ENCODE measurements at regions not wholly inside any gene's neighbourhood (a gene's known extent, or its start where the extent isn't known, plus 50 kb on each side); places are given as distances from the start of the nearest gene placed in this dataset.

DNA sequence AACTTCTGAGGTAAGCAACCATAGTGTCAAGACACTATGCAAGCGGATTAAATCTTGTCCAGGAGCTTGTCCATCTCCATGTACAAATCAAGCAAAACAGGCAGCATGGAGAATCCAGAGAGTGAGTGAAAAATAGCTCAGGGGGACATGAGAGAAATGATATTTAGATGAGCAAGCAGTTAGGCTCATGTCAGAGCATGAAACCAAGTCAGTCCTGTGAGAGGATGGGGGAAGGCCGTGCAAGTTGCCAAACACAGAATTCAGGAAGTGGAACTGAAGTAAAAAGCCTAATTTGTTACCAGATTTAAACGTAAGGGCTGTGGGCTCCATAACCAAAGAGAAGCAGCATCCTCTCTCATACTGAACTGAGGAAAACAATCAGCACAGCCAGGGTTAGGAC lies 995.9 kb downstream of the MCTP2 start:
- H2AFZ ChIP-seq (ENCODE audit: low read length) = no peak overlapping the region
- H4K20me1 ChIP-seq (ENCODE audit: control insufficient read depth, extremely low read depth, insufficient read depth, low read length) = no peaks in the 10 kb centered on the region
- H3K4me1 ChIP-seq (ENCODE audit: control insufficient read depth, extremely low read depth, insufficient read depth, low read length) = no peaks in the 10 kb centered on the region

DNA sequence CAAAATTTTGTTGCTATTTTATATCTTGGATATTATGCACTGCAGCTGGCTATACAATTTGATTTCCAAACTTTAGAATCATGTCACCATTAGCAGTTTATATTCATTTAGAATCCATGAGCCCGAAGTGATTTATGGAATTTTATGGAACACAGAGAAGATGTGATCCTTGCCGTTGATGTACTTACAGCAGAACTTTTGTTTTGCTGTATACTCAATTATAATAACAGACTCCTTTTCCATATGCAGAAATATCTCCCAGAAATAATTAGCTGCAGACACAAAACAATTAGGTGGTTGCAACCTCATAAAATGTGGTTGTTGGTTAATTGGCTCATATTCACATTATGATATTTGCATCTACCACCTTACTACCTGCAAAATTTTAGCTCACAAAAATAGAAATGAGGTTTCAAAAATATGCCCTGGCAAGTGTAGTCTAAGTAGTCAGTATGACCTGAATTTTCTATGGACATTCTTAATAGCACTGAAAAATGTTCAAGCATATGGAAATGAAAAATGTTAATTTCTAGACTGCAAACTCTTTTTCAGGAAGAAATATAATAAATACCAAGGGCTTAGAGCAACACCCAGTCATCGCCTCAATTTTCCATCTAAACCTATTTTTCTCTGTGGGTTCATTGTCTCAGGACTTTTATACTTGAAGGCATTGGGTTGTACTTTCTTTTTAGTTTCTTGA lies 997.6 kb downstream of the MCTP2 start:
- H3K79me2 ChIP-seq (ENCODE audit: control insufficient read depth, insufficient read depth, low read length) = no peaks in the 10 kb centered on the region
- no peaks in the 10 kb centered on the region for H3K36me3 ChIP-seq (ENCODE audit: control insufficient read depth, insufficient read depth, low read length)
- H3K9me3 ChIP-seq (ENCODE audit: control insufficient read depth, insufficient read depth, low read depth, low read length) = no peaks in the 10 kb centered on the region
- no peaks in the 10 kb centered on the region for H3K27me3 ChIP-seq (ENCODE audit: control insufficient read depth, insufficient read depth, low read length)
- TF ChIP-seq, protein P1, sequence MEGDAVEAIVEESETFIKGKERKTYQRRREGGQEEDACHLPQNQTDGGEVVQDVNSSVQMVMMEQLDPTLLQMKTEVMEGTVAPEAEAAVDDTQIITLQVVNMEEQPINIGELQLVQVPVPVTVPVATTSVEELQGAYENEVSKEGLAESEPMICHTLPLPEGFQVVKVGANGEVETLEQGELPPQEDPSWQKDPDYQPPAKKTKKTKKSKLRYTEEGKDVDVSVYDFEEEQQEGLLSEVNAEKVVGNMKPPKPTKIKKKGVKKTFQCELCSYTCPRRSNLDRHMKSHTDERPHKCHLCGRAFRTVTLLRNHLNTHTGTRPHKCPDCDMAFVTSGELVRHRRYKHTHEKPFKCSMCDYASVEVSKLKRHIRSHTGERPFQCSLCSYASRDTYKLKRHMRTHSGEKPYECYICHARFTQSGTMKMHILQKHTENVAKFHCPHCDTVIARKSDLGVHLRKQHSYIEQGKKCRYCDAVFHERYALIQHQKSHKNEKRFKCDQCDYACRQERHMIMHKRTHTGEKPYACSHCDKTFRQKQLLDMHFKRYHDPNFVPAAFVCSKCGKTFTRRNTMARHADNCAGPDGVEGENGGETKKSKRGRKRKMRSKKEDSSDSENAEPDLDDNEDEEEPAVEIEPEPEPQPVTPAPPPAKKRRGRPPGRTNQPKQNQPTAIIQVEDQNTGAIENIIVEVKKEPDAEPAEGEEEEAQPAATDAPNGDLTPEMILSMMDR (conservative IDR thresholded peaks at IDR 0.05 in 1 of 2, IDR thresholded peaks at IDR 0.05 in 1 of 2; ENCODE audit: low read depth in 1 of 2, low read length in 2 of 2) = no peak
- TF ChIP-seq EZH2 (IDR thresholded peaks at IDR 0.05; ENCODE audit: low read length, missing control alignments) = no peak
- H3K27ac ChIP-seq (ENCODE audit: insufficient read depth, low read length) = no peak overlapping the region
- no peak overlapping the region for H3K4me2 ChIP-seq (ENCODE audit: extremely low read depth, insufficient read depth, low read length)
- no peak overlapping the region for H3K4me3 ChIP-seq (replicated peaks in 1 of 4; ENCODE audit: control extremely low read depth in 1 of 4, insufficient read depth in 1 of 4, low read depth in 3 of 4, low read length in 4 of 4)
- H3K9ac ChIP-seq (ENCODE audit: insufficient read depth, low read length) = no peak overlapping the region
- DNase-seq (ENCODE audit: low read depth in 2 of 2) = no peak
- no peak overlapping the region for H2AFZ ChIP-seq (ENCODE audit: low read length)
- no peaks in the 10 kb centered on the region for H3K4me1 ChIP-seq (ENCODE audit: control insufficient read depth, extremely low read depth, insufficient read depth, low read length)
- no peaks in the 10 kb centered on the region for H4K20me1 ChIP-seq (ENCODE audit: control insufficient read depth, extremely low read depth, insufficient read depth, low read length)

More for the DNA sequence above, 995.9 kb downstream of the MCTP2 start:
- no peak overlapping the region for H3K4me2 ChIP-seq (ENCODE audit: extremely low read depth, insufficient read depth, low read length)
- H3K27ac ChIP-seq (ENCODE audit: insufficient read depth, low read length) = no peak overlapping the region
- no peaks in the 10 kb centered on the region for H3K27me3 ChIP-seq (ENCODE audit: control insufficient read depth, insufficient read depth, low read length)
- H3K9me3 ChIP-seq (ENCODE audit: control insufficient read depth, insufficient read depth, low read depth, low read length) = no peaks in the 10 kb centered on the region
- no peaks in the 10 kb centered on the region for H3K79me2 ChIP-seq (ENCODE audit: control insufficient read depth, insufficient read depth, low read length)
- H3K9ac ChIP-seq (ENCODE audit: insufficient read depth, low read length) = no peak overlapping the region
- TF ChIP-seq EZH2 (IDR thresholded peaks at IDR 0.05; ENCODE audit: low read length, missing control alignments) = no peak
- TF ChIP-seq, protein P1 (conservative IDR thresholded peaks at IDR 0.05 in 1 of 2, IDR thresholded peaks at IDR 0.05 in 1 of 2; ENCODE audit: low read depth in 1 of 2, low read length in 2 of 2) = no peak
- no peak overlapping the region for H3K4me3 ChIP-seq (replicated peaks in 1 of 4; ENCODE audit: control extremely low read depth in 1 of 4, insufficient read depth in 1 of 4, low read depth in 3 of 4, low read length in 4 of 4)
- DNase-seq (ENCODE audit: low read depth in 2 of 2) = no peak
- no peaks in the 10 kb centered on the region for H3K36me3 ChIP-seq (ENCODE audit: control insufficient read depth, insufficient read depth, low read length)

DNA sequence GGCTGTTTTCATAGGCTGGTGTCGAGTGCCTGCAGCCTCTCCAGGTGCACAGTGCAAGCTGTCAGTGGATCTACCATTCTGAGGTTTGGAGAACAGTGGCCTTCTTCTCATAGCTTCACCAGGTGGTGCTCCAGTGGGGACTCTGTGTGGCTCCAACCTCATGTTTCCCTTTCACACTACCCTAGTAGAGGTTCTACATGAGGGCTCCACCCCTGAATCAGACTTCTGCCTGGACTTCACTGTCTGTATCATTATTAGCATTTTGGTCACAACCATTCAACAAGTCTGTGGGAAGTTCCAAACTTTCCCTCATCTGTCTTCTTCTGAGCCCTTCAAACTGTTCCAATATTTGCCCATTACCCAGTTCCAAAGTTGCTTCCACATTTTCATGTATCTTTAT lies 1003.7 kb downstream of the MCTP2 start:
- DNase-seq (ENCODE audit: low read depth in 2 of 2) = no peak
- H3K4me2 ChIP-seq (ENCODE audit: extremely low read depth, insufficient read depth, low read length) = no peak overlapping the region
- no peak overlapping the region for H3K27ac ChIP-seq (ENCODE audit: insufficient read depth, low read length)
- H3K27me3 ChIP-seq (ENCODE audit: control insufficient read depth, insufficient read depth, low read length) = no peaks in the 10 kb centered on the region
- no peaks in the 10 kb centered on the region for H4K20me1 ChIP-seq (ENCODE audit: control insufficient read depth, extremely low read depth, insufficient read depth, low read length)
- H3K4me1 ChIP-seq (ENCODE audit: control insufficient read depth, extremely low read depth, insufficient read depth, low read length) = no peaks in the 10 kb centered on the region
- H3K4me3 ChIP-seq (replicated peaks in 1 of 4; ENCODE audit: control extremely low read depth in 1 of 4, insufficient read depth in 1 of 4, low read depth in 3 of 4, low read length in 4 of 4) = no peak overlapping the region
- no peaks in the 10 kb centered on the region for H3K79me2 ChIP-seq (ENCODE audit: control insufficient read depth, insufficient read depth, low read length)
- no peak overlapping the region for H2AFZ ChIP-seq (ENCODE audit: low read length)
- no peaks in the 10 kb centered on the region for H3K9me3 ChIP-seq (ENCODE audit: control insufficient read depth, insufficient read depth, low read depth, low read length)
- TF ChIP-seq, protein P1 (conservative IDR thresholded peaks at IDR 0.05 in 1 of 2, IDR thresholded peaks at IDR 0.05 in 1 of 2; ENCODE audit: low read depth in 1 of 2, low read length in 2 of 2) = no peak
- no peak for TF ChIP-seq EZH2 (IDR thresholded peaks at IDR 0.05; ENCODE audit: low read length, missing control alignments)
- no peaks in the 10 kb centered on the region for H3K36me3 ChIP-seq (ENCODE audit: control insufficient read depth, insufficient read depth, low read length)
- no peak overlapping the region for H3K9ac ChIP-seq (ENCODE audit: insufficient read depth, low read length)

Measured in fibroblast of lung (primary cell).